Mesendoderm (in vitro differentiated cells): ENCODE measurements at regions not wholly inside any gene's neighbourhood (a gene's known extent, or its start where the extent isn't known, plus 50 kb on each side); places are given as distances from the start of the nearest gene placed in this dataset.
"Not testable (repeated sequence)": the region's sequence is repeated elsewhere in the genome, so short reads cannot be mapped to it uniquely, and the experiment has no call there.

ENCODE experiments used
- DNase-seq: peaks from one replicate; pipeline ENCODE4 v3.0.0; 2013
- H2AK5ac ChIP-seq: 2 replicates; pipeline ENCODE4 v1.6.1; 2013; ENCODE audit warnings: low read length, inconsistent platforms
- H2BK120ac ChIP-seq: 2 replicates; pipeline ENCODE4 v1.6.1; 2013; ENCODE audit warnings: low read depth, mild to moderate bottlenecking, low read length, moderate library complexity, mixed read lengths
- H2BK15ac ChIP-seq: replicated peaks from 2 replicates; pipeline ENCODE4 v1.6.1; 2013; ENCODE audit warnings: low read depth, mild to moderate bottlenecking, moderate library complexity
- H2BK5ac ChIP-seq: 2 replicates; pipeline ENCODE4 v1.6.1; 2013; ENCODE audit warnings: low read length, inconsistent platforms
- H3K18ac ChIP-seq: 2 replicates; pipeline ENCODE4 v1.6.1; 2013; ENCODE audit warnings: mild to moderate bottlenecking, low read length, mixed read lengths
- H3K23ac ChIP-seq: one replicate; pipeline ENCODE4 v1.6.1; 2013; ENCODE audit warnings: low read length
- H3K27ac ChIP-seq: 2 replicates; pipeline ENCODE4 v1.5.1; 2013; ENCODE audit warnings: low read depth, mild to moderate bottlenecking, inconsistent platforms, low read length, moderate library complexity
- H3K27me3 ChIP-seq: 2 replicates; pipeline ENCODE4 v1.6.1; 2013; ENCODE audit warnings: low read length, control low read depth, mild to moderate bottlenecking, inconsistent platforms; ENCODE audit not compliant: insufficient read depth, poor library complexity
- H3K36me3 ChIP-seq: 2 replicates; pipeline ENCODE4 v1.6.1; 2013; ENCODE audit warnings: low read length, inconsistent platforms; ENCODE audit not compliant: control insufficient read depth, insufficient read depth
- H3K4ac ChIP-seq: one replicate; pipeline ENCODE4 v1.6.1; 2013; ENCODE audit warnings: low read depth, mild to moderate bottlenecking, low read length, moderate library complexity
- H3K4me1 ChIP-seq: 2 replicates; pipeline ENCODE4 v1.6.1; 2013; ENCODE audit warnings: low read depth, low read length, inconsistent platforms; ENCODE audit not compliant: control insufficient read depth
- H3K4me2 ChIP-seq: 2 replicates; pipeline ENCODE4 v1.6.1; 2013; ENCODE audit warnings: low read length
- H3K4me3 ChIP-seq: 2 replicates; pipeline ENCODE4 v1.5.1; 2013; ENCODE audit warnings: mild to moderate bottlenecking, low read length
- H3K56ac ChIP-seq: one replicate; pipeline ENCODE4 v1.6.1; 2013; ENCODE audit warnings: low read length
- H3K79me1 ChIP-seq: 2 replicates; pipeline ENCODE4 v1.6.1; 2013; ENCODE audit warnings: low read length, inconsistent platforms
- H3K79me2 ChIP-seq: 2 replicates; pipeline ENCODE4 v1.6.1; 2013; ENCODE audit warnings: mild to moderate bottlenecking, low read length; ENCODE audit not compliant: control insufficient read depth, insufficient read depth
- H3K9ac ChIP-seq: 2 replicates; pipeline ENCODE4 v1.6.1; 2013; ENCODE audit warnings: low read length, inconsistent platforms
- H4K5ac ChIP-seq: one replicate; pipeline ENCODE4 v1.6.1; 2013; ENCODE audit warnings: low read length
- H4K8ac ChIP-seq: one replicate; pipeline ENCODE4 v1.6.1; 2013; ENCODE audit warnings: low read depth, mild to moderate bottlenecking, control low read depth, low read length, moderate library complexity
- WGBS: extraction: QIAGEN DNeasy Blood & Tissue Kit; methylation state at CpG from one replicate; pipeline ENCODE4 v1.1.7; 2013; ENCODE audit warnings: low lambda C conversion rate, missing lambda C conversion rate; ENCODE audit not compliant: insufficient coverage; ENCODE audit errors: extremely low coverage; 5-methylcytosine and 5-hydroxymethylcytosine counted together

GRCh38 chr12:93237235-93237915 is 140.3 kb upstream of the NUDT4 start:
- Histone ChIP-seq H3K9ac (no peak overlapping the region), H3K4me3 (no peak overlapping the region)
- no CpG with 5 or more reads among the region's 4 CpGs for WGBS

GRCh38 chr12:93238512-93239262 is 139.0 kb upstream of the NUDT4 start:
- not testable (repeated sequence) for H2AK5ac ChIP-seq, H3K9ac ChIP-seq, H2BK15ac ChIP-seq, H3K56ac ChIP-seq, H3K18ac ChIP-seq, H3K4ac ChIP-seq, H3K4me1 ChIP-seq, H3K27me3 ChIP-seq, H3K23ac ChIP-seq, H3K36me3 ChIP-seq, H3K4me3 ChIP-seq, H3K79me2 ChIP-seq, H4K5ac ChIP-seq, H3K4me2 ChIP-seq, H4K8ac ChIP-seq, H2BK120ac ChIP-seq, H2BK5ac ChIP-seq, H3K79me1 ChIP-seq, DNase-seq, H3K27ac ChIP-seq
- no CpG with 5 or more reads among the region's 6 CpGs for WGBS

More at GRCh38 chr12:93237235-93237915, 140.3 kb upstream of the NUDT4 start:
- H2AK5ac ChIP-seq = no peak overlapping the region
- no peak overlapping the region for H2BK5ac ChIP-seq
- H3K18ac ChIP-seq = no peak overlapping the region
- no peak overlapping the region for H4K8ac ChIP-seq
- no peak overlapping the region for H2BK15ac ChIP-seq
- no peaks in the 10 kb centered on the region for H3K27me3 ChIP-seq
- H3K23ac ChIP-seq = no peak overlapping the region
- H4K5ac ChIP-seq = no peak overlapping the region
- no peak overlapping the region for H2BK120ac ChIP-seq
- H3K4me2 ChIP-seq = no peak overlapping the region
- no peaks in the 10 kb centered on the region for H3K79me2 ChIP-seq
- no peaks in the 10 kb centered on the region for H3K36me3 ChIP-seq
- H3K4ac ChIP-seq = no peak overlapping the region
- H3K56ac ChIP-seq = no peak overlapping the region
- H3K79me1 ChIP-seq = no peaks in the 10 kb centered on the region
- no peak for DNase-seq
- no peak overlapping the region for H3K27ac ChIP-seq
- no peaks in the 10 kb centered on the region for H3K4me1 ChIP-seq

- H3K4me2 ChIP-seq, H3K23ac ChIP-seq, H3K56ac ChIP-seq, H3K9ac ChIP-seq, H2BK15ac ChIP-seq, H3K79me2 ChIP-seq, H3K18ac ChIP-seq, H4K8ac ChIP-seq, H3K4me3 ChIP-seq, H3K4ac ChIP-seq, DNase-seq, H3K4me1 ChIP-seq, H3K79me1 ChIP-seq, H2AK5ac ChIP-seq, H2BK5ac ChIP-seq, H4K5ac ChIP-seq, H2BK120ac ChIP-seq, H3K36me3 ChIP-seq, H3K27me3 ChIP-seq, H3K27ac ChIP-seq: not testable (repeated sequence)
- no CpG with 5 or more reads among the region's 2 CpGs for WGBS
Observed at GRCh38 chr12:93239789-93240188, 137.9 kb upstream of the NUDT4 start.

GRCh38 chr12:93242154-93242972 is 135.4 kb upstream of the NUDT4 start:
- Histone ChIP-seq H3K4ac (no peak overlapping the region), H2AK5ac (no peak overlapping the region), H3K79me2 (no peaks in the 10 kb centered on the region), H2BK15ac (no peak overlapping the region), H4K5ac (no peak overlapping the region), H3K27ac (no peak overlapping the region), H3K9ac (no peak overlapping the region), H2BK5ac (no peak overlapping the region), H3K56ac (no peak overlapping the region), H4K8ac (no peak overlapping the region), H3K36me3 (no peaks in the 10 kb centered on the region), H3K4me2 (no peak overlapping the region), H3K79me1 (no peaks in the 10 kb centered on the region), H3K23ac (no peak overlapping the region), H3K27me3 (no peaks in the 10 kb centered on the region), H3K4me1 (no peaks in the 10 kb centered on the region), H3K4me3 (no peak overlapping the region), H3K18ac (no peak overlapping the region), H2BK120ac (no peak overlapping the region)
- DNase-seq = no peak
- WGBS = no CpG with 5 or more reads among the region's 6 CpGs

GRCh38 chr12:93243382-93243688 is 134.4 kb upstream of the NUDT4 start:
- H3K79me2 ChIP-seq = no peaks in the 10 kb centered on the region
- H3K36me3 ChIP-seq = no peaks in the 10 kb centered on the region
- H3K18ac ChIP-seq = no peak overlapping the region
- no peak overlapping the region for H3K9ac ChIP-seq
- H3K27ac ChIP-seq = no peak overlapping the region
- no peak overlapping the region for H3K56ac ChIP-seq
- H2BK5ac ChIP-seq = no peak overlapping the region
- H3K4ac ChIP-seq = no peak overlapping the region
- H2BK15ac ChIP-seq = no peak overlapping the region
- H3K79me1 ChIP-seq = no peaks in the 10 kb centered on the region
- H3K4me1 ChIP-seq = no peaks in the 10 kb centered on the region
- H3K4me3 ChIP-seq = no peak overlapping the region
- WGBS = no CpG with 5 or more reads among the region's 3 CpGs
- DNase-seq = no peak
- no peak overlapping the region for H3K4me2 ChIP-seq
- no peak overlapping the region for H2AK5ac ChIP-seq
- H2BK120ac ChIP-seq = no peak overlapping the region
- H3K27me3 ChIP-seq = no peaks in the 10 kb centered on the region
- H4K5ac ChIP-seq = no peak overlapping the region
- H3K23ac ChIP-seq = no peak overlapping the region
- H4K8ac ChIP-seq = no peak overlapping the region
